Left ventricle myocardium inferior (tissue), 1 donor: ENCODE measurements at regions not wholly inside any gene's neighbourhood (a gene's known extent, or its start where the extent isn't known, plus 50 kb on each side); places are given as distances from the start of the nearest gene placed in this dataset.

Experiments
- DNase-seq: peaks from one replicate; pipeline ENCODE4 v3.0.0-alpha.2; 2020
- H3K27ac ChIP-seq: fragments of 200-600 bp; replicated peaks from 2 replicates; pipeline ENCODE4 v1.8.0; 2021
- H3K27me3 ChIP-seq: fragments of 200-600 bp; 2 replicates; pipeline ENCODE4 v1.8.0; 2021; ENCODE audit warnings: low read depth
- H3K36me3 ChIP-seq: fragments of 200-600 bp; 2 replicates; pipeline ENCODE4 v1.8.0; 2021
- H3K4me1 ChIP-seq: fragments of 200-600 bp; 2 replicates; pipeline ENCODE4 v1.8.0; 2021
- H3K4me3 ChIP-seq: fragments of 200-600 bp; 2 replicates; pipeline ENCODE4 v1.8.0; 2021; ENCODE audit warnings: mild to moderate bottlenecking, moderate library complexity
- H3K9me3 ChIP-seq: fragments of 200-600 bp; replicated peaks from 2 replicates; pipeline ENCODE4 v1.8.0; 2021
- CTCF ChIP-seq: fragments of 200-600 bp; IDR thresholded peaks from 2 replicates; pipeline ENCODE4 v1.8.0; 2021; ENCODE audit warnings: antibody characterized with exemption, mild to moderate bottlenecking, borderline replicate concordance
- intact Hi-C: fragments of 100-400 bp; cut with micrococcal nuclease; formaldehyde crosslinking; loops from one replicate; pipeline ENCODE4 v1.11.0; 2022
- donor health status: DM: no; HTN: yes; CAD: no; lungs with severe emphysema.

- Histone ChIP-seq H3K27ac (no peak overlapping the region), H3K27me3 (no peaks in the 10 kb centered on the region), H3K4me1 (peaks cover 16% of the 10 kb centered on the region), H3K9me3 (no peaks in the 10 kb centered on the region), H3K4me3 (no peak overlapping the region), H3K36me3 (no peaks in the 10 kb centered on the region)
- intact Hi-C loops, result no loop called here
- TF ChIP-seq CTCF, result no peak
- no peak for DNase-seq
These were observed 702.0 kb downstream of the CDH11 start for GRCh38 chr16:64419832-64420231.

- no peak overlapping the region for H3K27ac ChIP-seq
- TF ChIP-seq CTCF, result no peak
- H3K4me1 ChIP-seq, result peaks cover 23% of the 10 kb centered on the region
- intact Hi-C loops, result no loop called here
- no peaks in the 10 kb centered on the region for H3K9me3 ChIP-seq
- H3K27me3 ChIP-seq, result no peaks in the 10 kb centered on the region
- H3K36me3 ChIP-seq, result no peaks in the 10 kb centered on the region
- no peak overlapping the region for H3K4me3 ChIP-seq
- DNase-seq, result no peak
These were observed 704.1 kb downstream of the CDH11 start for GRCh38 chr16:64417711-64418227.

GRCh38 chr16:64416216-64417005, 705.5 kb downstream of the CDH11 start:
- no peak for TF ChIP-seq CTCF
- Histone ChIP-seq H3K27ac (peak overlapping the region; percentile 9), H3K4me3 (peak overlapping the region; percentile 52), H3K9me3 (no peaks in the 10 kb centered on the region), H3K4me1 (peaks cover 28% of the 10 kb centered on the region), H3K27me3 (no peaks in the 10 kb centered on the region), H3K36me3 (no peaks in the 10 kb centered on the region)
- DNase-seq, result no peak
- intact Hi-C loops, result no loop called here

GRCh38 chr16:64412578-64413280, 709.1 kb downstream of the CDH11 start:
- Histone ChIP-seq H3K4me3 (no peak overlapping the region), H3K27ac (peak overlapping the region; percentile 60)
- DNase-seq, result no peak

GRCh38 chr16:64410306-64410705, 711.6 kb downstream of the CDH11 start:
- Histone ChIP-seq H3K27me3 (no peaks in the 10 kb centered on the region), H3K27ac (peak overlapping the region; percentile 31), H3K9me3 (no peaks in the 10 kb centered on the region), H3K4me1 (peaks cover 21% of the 10 kb centered on the region), H3K4me3 (no peak overlapping the region), H3K36me3 (no peaks in the 10 kb centered on the region)
- DNase-seq, result no peak
- intact Hi-C loops, result no loop called here
- no peak for TF ChIP-seq CTCF

More at GRCh38 chr16:64412578-64413280, 709.1 kb downstream of the CDH11 start:
- TF ChIP-seq CTCF, result no peak
- H3K36me3 ChIP-seq, result no peaks in the 10 kb centered on the region
- H3K27me3 ChIP-seq, result no peaks in the 10 kb centered on the region
- intact Hi-C loops, result no loop called here
- no peaks in the 10 kb centered on the region for H3K9me3 ChIP-seq
- peaks cover 17% of the 10 kb centered on the region for H3K4me1 ChIP-seq
